ENCODE measurements at regions not wholly inside any gene's neighbourhood (a gene's known extent, or its start where the extent isn't known, plus 50 kb on each side); places are given as distances from the start of the nearest gene placed in this dataset.

- WGBS (ENCODE audit: missing lambda C conversion rate) = 64% methylated on average over 7 of the region's 7 CpGs
- Histone ChIP-seq H3K4me2 (no peak overlapping the region), H3K4me1 (no peaks in the 10 kb centered on the region), H3K4me3 (no peak overlapping the region), H3K27ac (no peak overlapping the region), H3K9me3 (no peaks in the 10 kb centered on the region)
- ChIA-PET POLR2A (no interaction called here), CTCF (interaction anchor here (1.6 kb wide), 1 partner anchor 315 kb away, joined by 4 read pairs; no protein-coding TSS in a partner anchor)
- ATAC-seq = no peak
- FAIRE-seq = no peak
- TF ChIP-seq HES2 (IDR thresholded peaks at IDR 0.05) = no peak
- TF ChIP-seq ESRRA (IDR thresholded peaks at IDR 0.05; ENCODE audit: borderline replicate concordance, low read length) = no peak
- TF ChIP-seq CHD2 (IDR thresholded peaks at IDR 0.05; ENCODE audit: low read length, partially characterized antibody) = no peak
- no peak for TF ChIP-seq EHMT2 (IDR thresholded peaks at IDR 0.05; ENCODE audit: low read depth)
- TF ChIP-seq CTCF (IDR thresholded peaks at IDR 0.05) = no peak
- TF ChIP-seq ELK1 (IDR thresholded peaks at IDR 0.05; ENCODE audit: low read depth, low read length) = no peak
- DNase-seq (ENCODE audit: low read depth in 1 of 2, low spot score in 1 of 2) = no peak
Measured at GRCh38 chr18:46343456-46343855, 239.3 kb downstream of the HAUS1 start.

- H3K4me3 ChIP-seq = no peak overlapping the region
- ChIA-PET POLR2A (no interaction called here), CTCF (interaction anchor here (1.6 kb wide), 1 partner anchor 314 kb away, joined by 4 read pairs; no protein-coding TSS in a partner anchor)
- 82% methylated on average over 8 of the region's 10 CpGs for WGBS (ENCODE audit: missing lambda C conversion rate)
- H3K4me1 ChIP-seq = no peaks in the 10 kb centered on the region
- ATAC-seq = no peak
- no peaks in the 10 kb centered on the region for H3K9me3 ChIP-seq
- TF ChIP-seq FOXS1 (CRISPR knock-in tag; IDR thresholded peaks at IDR 0.05) = no peak
- peak; percentile 67 for TF ChIP-seq MAFK (IDR thresholded peaks at IDR 0.05; ENCODE audit: partially characterized antibody)
- no peak for FAIRE-seq
- no peak for DNase-seq (ENCODE audit: low read depth in 1 of 2, low spot score in 1 of 2)
- H3K4me2 ChIP-seq = no peak overlapping the region
- no peak overlapping the region for H3K27ac ChIP-seq
Measured at GRCh38 chr18:46343931-46344372, 239.8 kb downstream of the HAUS1 start.

- no peak for DNase-seq (ENCODE audit: low read depth in 1 of 2, low spot score in 1 of 2)
- 58% methylated on average over 9 of the region's 14 CpGs for WGBS (ENCODE audit: missing lambda C conversion rate)
- Histone ChIP-seq H3K27ac (no peak overlapping the region), H3K4me2 (no peak overlapping the region), H3K9me3 (no peaks in the 10 kb centered on the region), H3K4me3 (no peak overlapping the region), H3K4me1 (no peaks in the 10 kb centered on the region)
- no peak for ATAC-seq
- POLR2A ChIA-PET = no interaction called here
- FAIRE-seq = no peak
- CTCF ChIA-PET = interaction anchor here (1.6 kb wide), 1 partner anchor 314 kb away, joined by 4 read pairs; no protein-coding TSS in a partner anchor
- TF ChIP-seq KDM1A (IDR thresholded peaks at IDR 0.05; ENCODE audit: low read depth) (no peak), CEBPB (IDR thresholded peaks at IDR 0.05) (no peak), FOSB (CRISPR knock-in tag; IDR thresholded peaks at IDR 0.05) (no peak), RAD21 (conservative IDR thresholded peaks at IDR 0.05 in 1 of 2, IDR thresholded peaks at IDR 0.05 in 1 of 2) (no peak), CTCF (IDR thresholded peaks at IDR 0.05) (no peak), E2F6 (IDR thresholded peaks at IDR 0.05; ENCODE audit: borderline replicate concordance, low read depth) (no peak), CHD2 (IDR thresholded peaks at IDR 0.05; ENCODE audit: low read length, partially characterized antibody) (no peak), SREBF2 (IDR thresholded peaks at IDR 0.05) (no peak), REST (IDR thresholded peaks at IDR 0.05) (no peak), POLR2A (IDR thresholded peaks at IDR 0.05; ENCODE audit: low read length) (no peak), EP300 (IDR thresholded peaks at IDR 0.05) (no peak), NR3C1 (IDR thresholded peaks at IDR 0.05) (no peak), JUN (IDR thresholded peaks at IDR 0.05) (no peak), PBX3 (IDR thresholded peaks at IDR 0.05) (no peak), POLR2AphosphoS2 (conservative IDR thresholded peaks at IDR 0.05; ENCODE audit: low read length) (no peak), TFCP2L1 (CRISPR knock-in tag; IDR thresholded peaks at IDR 0.05) (no peak)
Measured at GRCh38 chr18:46344416-46345180, 240.4 kb downstream of the HAUS1 start.

Data from A549 (cell line).